ENCODE measurements at regions not wholly inside any gene's neighbourhood (a gene's known extent, or its start where the extent isn't known, plus 50 kb on each side); places are given as distances from the start of the nearest gene placed in this dataset.

DNA sequence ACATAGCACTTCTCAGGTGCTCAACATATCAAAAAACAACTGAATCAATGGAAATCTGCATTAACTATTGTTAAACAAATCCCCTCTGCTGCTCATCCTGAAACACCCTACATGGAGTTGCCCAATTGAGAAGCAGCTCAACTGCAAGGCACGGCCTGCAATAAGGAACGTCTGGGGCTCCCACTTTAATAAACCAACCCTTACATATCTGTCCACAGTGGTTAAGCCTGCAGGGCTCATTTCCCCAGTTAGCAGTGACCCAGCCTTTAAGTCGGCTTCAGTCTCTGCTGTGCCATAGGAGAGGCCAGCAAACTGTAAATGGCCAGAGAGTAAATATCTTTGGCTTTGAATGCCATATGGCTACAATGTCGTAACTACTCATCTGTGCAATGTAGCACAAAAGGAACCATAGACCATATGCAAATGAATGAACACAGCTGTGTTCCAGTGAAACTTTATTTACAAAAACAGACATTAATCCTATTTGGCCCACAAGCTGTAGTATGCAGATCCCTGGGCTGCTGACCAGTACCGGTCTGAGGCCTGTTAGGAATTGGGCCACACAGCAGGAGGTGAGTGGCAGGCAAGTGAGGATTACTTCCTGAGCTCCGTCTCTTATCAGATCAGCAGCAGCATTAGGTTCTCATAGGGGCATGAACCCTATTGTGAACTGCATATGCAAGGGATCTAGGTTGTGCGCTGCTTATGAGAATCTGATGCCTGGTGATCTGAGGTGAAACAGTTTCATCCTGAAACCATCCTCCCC, 522.7 kb upstream of the CDH4 start:
- no peak for TF ChIP-seq POLR2AphosphoS5 (IDR thresholded peaks at IDR 0.05; ENCODE audit: low read depth)
- TF ChIP-seq, protein P1, sequence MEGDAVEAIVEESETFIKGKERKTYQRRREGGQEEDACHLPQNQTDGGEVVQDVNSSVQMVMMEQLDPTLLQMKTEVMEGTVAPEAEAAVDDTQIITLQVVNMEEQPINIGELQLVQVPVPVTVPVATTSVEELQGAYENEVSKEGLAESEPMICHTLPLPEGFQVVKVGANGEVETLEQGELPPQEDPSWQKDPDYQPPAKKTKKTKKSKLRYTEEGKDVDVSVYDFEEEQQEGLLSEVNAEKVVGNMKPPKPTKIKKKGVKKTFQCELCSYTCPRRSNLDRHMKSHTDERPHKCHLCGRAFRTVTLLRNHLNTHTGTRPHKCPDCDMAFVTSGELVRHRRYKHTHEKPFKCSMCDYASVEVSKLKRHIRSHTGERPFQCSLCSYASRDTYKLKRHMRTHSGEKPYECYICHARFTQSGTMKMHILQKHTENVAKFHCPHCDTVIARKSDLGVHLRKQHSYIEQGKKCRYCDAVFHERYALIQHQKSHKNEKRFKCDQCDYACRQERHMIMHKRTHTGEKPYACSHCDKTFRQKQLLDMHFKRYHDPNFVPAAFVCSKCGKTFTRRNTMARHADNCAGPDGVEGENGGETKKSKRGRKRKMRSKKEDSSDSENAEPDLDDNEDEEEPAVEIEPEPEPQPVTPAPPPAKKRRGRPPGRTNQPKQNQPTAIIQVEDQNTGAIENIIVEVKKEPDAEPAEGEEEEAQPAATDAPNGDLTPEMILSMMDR (IDR thresholded peaks at IDR 0.05; ENCODE audit: insufficient read depth, low read length), result no peak
- no peak for TF ChIP-seq SPI1 (IDR thresholded peaks at IDR 0.05; ENCODE audit: borderline replicate concordance, low read depth)

All from HL-60 (cell line).